ENCODE measurements at regions not wholly inside any gene's neighbourhood (a gene's known extent, or its start where the extent isn't known, plus 50 kb on each side); places are given as distances from the start of the nearest gene placed in this dataset.

- no peak for DNase-seq
- Histone ChIP-seq H3K4me1 (replicated peaks; ENCODE audit: insufficient read depth) (no peaks in the 10 kb centered on the region), H3K9me2 (ENCODE audit: insufficient read depth) (no peaks in the 10 kb centered on the region), H3F3A (ENCODE audit: insufficient read depth, low read depth) (no peaks in the 10 kb centered on the region), H3K4me3 (no peak overlapping the region), H2AFZ (no peak overlapping the region), H4K20me1 (ENCODE audit: insufficient read depth) (no peaks in the 10 kb centered on the region), H3K27ac (no peak overlapping the region), H3K27me3 (ENCODE audit: insufficient read depth, low read depth) (peaks cover 84% of the 10 kb centered on the region), H3K36me3 (ENCODE audit: low read depth) (no peaks in the 10 kb centered on the region), H3K79me2 (ENCODE audit: low read depth) (no peaks in the 10 kb centered on the region), H3K4me2 (no peak overlapping the region), H3K9me3 (ENCODE audit: insufficient read depth, low read depth) (no peaks in the 10 kb centered on the region)
- ChIA-PET CTCF (no interaction called here), POLR2A (ENCODE audit: unreplicated experiment) (no interaction called here)
- TF ChIP-seq EZH2 (IDR thresholded peaks at IDR 0.05; ENCODE audit: low read depth) (no peak), CTCF (conservative IDR thresholded peaks at IDR 0.05) (no peak)
- intact Hi-C loops (cut with micrococcal nuclease; ENCODE audit: unreplicated experiment): loop anchor here (5.0 kb wide), 2 partner anchors 247 to 1027 kb away; no protein-coding TSS in a partner anchor
- no TSS peak for BruUV-seq (replicated peaks)
These were observed 118.8 kb downstream of the GYPC start for GRCh38 chr2:126774761-126775160.

- H3K4me1 ChIP-seq (replicated peaks; ENCODE audit: insufficient read depth): no peaks in the 10 kb centered on the region
- H2AFZ ChIP-seq: no peak overlapping the region
- no peaks in the 10 kb centered on the region for H3K79me2 ChIP-seq (ENCODE audit: low read depth)
- no TSS peak for BruUV-seq (replicated peaks)
- H3K9me2 ChIP-seq (ENCODE audit: insufficient read depth): no peaks in the 10 kb centered on the region
- H4K20me1 ChIP-seq (ENCODE audit: insufficient read depth): no peaks in the 10 kb centered on the region
- no peak overlapping the region for H3K27ac ChIP-seq
- H3K4me2 ChIP-seq: no peak overlapping the region
- no peaks in the 10 kb centered on the region for H3K36me3 ChIP-seq (ENCODE audit: low read depth)
- ChIA-PET CTCF (no interaction called here), POLR2A (ENCODE audit: unreplicated experiment) (no interaction called here)
- no peak for DNase-seq
- H3K27me3 ChIP-seq (ENCODE audit: insufficient read depth, low read depth): peaks cover 84% of the 10 kb centered on the region
- intact Hi-C loops (cut with micrococcal nuclease; ENCODE audit: unreplicated experiment): loop anchor here (5.0 kb wide), 2 partner anchors 248 to 1028 kb away; no protein-coding TSS in a partner anchor
- H3F3A ChIP-seq (ENCODE audit: insufficient read depth, low read depth): no peaks in the 10 kb centered on the region
- TF ChIP-seq CTCF (conservative IDR thresholded peaks at IDR 0.05): no peak
- TF ChIP-seq EZH2 (IDR thresholded peaks at IDR 0.05; ENCODE audit: low read depth): no peak
- no peaks in the 10 kb centered on the region for H3K9me3 ChIP-seq (ENCODE audit: insufficient read depth, low read depth)
- H3K4me3 ChIP-seq: no peak overlapping the region
These were observed 119.5 kb downstream of the GYPC start for GRCh38 chr2:126775300-126775985.

GRCh38 chr2:126776255-126776654 lies 120.3 kb downstream of the GYPC start:
- no peak overlapping the region for H3K4me2 ChIP-seq
- H3K27me3 ChIP-seq (ENCODE audit: insufficient read depth, low read depth): peaks cover 84% of the 10 kb centered on the region
- TF ChIP-seq CTCF (conservative IDR thresholded peaks at IDR 0.05): no peak
- TF ChIP-seq EZH2 (IDR thresholded peaks at IDR 0.05; ENCODE audit: low read depth): no peak
- H3K79me2 ChIP-seq (ENCODE audit: low read depth): no peaks in the 10 kb centered on the region
- H3K4me1 ChIP-seq (replicated peaks; ENCODE audit: insufficient read depth): no peaks in the 10 kb centered on the region
- no peak overlapping the region for H2AFZ ChIP-seq
- intact Hi-C loops (cut with micrococcal nuclease; ENCODE audit: unreplicated experiment): loop anchor here (5.0 kb wide), 2 partner anchors 249 to 1029 kb away; no protein-coding TSS in a partner anchor
- H3F3A ChIP-seq (ENCODE audit: insufficient read depth, low read depth): no peaks in the 10 kb centered on the region
- H4K20me1 ChIP-seq (ENCODE audit: insufficient read depth): no peaks in the 10 kb centered on the region
- ChIA-PET POLR2A (ENCODE audit: unreplicated experiment) (no interaction called here), CTCF (no interaction called here)
- no peak overlapping the region for H3K4me3 ChIP-seq
- no peak for DNase-seq
- H3K27ac ChIP-seq: no peak overlapping the region
- no peaks in the 10 kb centered on the region for H3K9me3 ChIP-seq (ENCODE audit: insufficient read depth, low read depth)
- no peaks in the 10 kb centered on the region for H3K9me2 ChIP-seq (ENCODE audit: insufficient read depth)
- no TSS peak for BruUV-seq (replicated peaks)
- no peaks in the 10 kb centered on the region for H3K36me3 ChIP-seq (ENCODE audit: low read depth)

Measured in PC-9 (cell line).